ENCODE measurements at regions not wholly inside any gene's neighbourhood (a gene's known extent, or its start where the extent isn't known, plus 50 kb on each side); places are given as distances from the start of the nearest gene placed in this dataset.

DNA sequence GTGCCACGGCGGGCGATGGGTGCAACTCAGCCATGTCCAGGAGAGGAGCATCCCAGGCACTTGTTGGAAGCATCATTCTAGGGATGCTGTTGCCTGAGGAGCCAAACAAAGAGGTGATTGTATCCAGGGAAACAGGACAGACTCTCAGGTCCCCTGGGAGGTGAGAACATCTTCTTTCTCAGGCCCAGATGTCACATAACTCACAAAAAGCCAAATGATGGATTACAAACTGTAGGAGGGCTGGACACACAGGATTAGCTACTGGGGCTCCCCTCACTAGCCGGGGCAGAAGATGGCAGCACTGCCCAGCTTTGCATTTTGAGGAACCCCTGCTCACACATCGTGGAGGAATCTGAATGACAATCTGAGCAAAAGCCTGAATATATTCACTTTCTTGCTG is 64.7 kb upstream of the NFIL3 start:
- no peaks in the 10 kb centered on the region for H3K27me3 ChIP-seq
- TF ChIP-seq, protein P1, sequence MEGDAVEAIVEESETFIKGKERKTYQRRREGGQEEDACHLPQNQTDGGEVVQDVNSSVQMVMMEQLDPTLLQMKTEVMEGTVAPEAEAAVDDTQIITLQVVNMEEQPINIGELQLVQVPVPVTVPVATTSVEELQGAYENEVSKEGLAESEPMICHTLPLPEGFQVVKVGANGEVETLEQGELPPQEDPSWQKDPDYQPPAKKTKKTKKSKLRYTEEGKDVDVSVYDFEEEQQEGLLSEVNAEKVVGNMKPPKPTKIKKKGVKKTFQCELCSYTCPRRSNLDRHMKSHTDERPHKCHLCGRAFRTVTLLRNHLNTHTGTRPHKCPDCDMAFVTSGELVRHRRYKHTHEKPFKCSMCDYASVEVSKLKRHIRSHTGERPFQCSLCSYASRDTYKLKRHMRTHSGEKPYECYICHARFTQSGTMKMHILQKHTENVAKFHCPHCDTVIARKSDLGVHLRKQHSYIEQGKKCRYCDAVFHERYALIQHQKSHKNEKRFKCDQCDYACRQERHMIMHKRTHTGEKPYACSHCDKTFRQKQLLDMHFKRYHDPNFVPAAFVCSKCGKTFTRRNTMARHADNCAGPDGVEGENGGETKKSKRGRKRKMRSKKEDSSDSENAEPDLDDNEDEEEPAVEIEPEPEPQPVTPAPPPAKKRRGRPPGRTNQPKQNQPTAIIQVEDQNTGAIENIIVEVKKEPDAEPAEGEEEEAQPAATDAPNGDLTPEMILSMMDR (IDR thresholded peaks at IDR 0.05): no peak
- ATAC-seq: no peak

DNA sequence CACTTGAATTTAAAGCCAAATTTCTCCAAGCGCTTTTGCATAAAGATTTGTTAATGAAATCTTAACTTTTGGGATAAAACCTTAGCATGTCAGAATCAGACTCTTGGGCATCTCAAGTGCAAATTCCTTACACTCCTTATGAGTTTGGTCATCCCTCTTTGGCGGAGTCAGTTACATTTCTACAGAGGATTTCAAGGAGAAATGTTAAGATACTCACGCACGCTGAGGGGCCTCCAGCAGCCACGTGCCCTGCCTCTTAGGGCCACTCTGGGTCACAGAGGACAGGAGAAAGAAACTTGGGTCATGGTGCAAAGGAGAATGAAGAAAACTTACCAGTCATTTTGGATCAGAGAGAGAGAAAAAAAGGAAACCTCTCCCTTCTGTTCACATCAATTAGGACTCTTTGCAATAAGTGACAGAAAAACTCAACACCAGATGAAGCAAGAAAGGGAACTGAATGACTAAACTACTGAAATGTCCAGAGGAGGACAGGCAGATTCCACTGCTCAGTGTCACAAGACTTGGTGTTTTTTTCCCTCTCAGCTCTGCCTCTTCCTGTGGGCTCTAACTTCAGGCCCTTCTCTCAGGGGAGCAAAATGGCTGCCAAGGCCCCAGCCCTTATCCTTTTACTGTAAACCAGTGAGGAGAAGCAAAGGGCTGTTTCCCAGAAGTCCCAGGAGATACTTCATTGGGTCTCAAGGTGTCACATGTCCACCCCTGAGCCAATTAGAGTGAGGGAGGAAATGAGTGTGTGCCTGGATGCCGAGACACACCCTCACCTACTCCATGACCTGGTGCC is 63.3 kb upstream of the NFIL3 start:
- DNase-seq (no peak), ATAC-seq (peak; percentile 69)
- H3K36me3 ChIP-seq: no peaks in the 10 kb centered on the region
- H3K9me3 ChIP-seq: no peaks in the 10 kb centered on the region
- intact Hi-C loops (cut with DNase I): no loop called here
- no peaks in the 10 kb centered on the region for H3K4me1 ChIP-seq
- H3K4me3 ChIP-seq: no peak overlapping the region
- TF ChIP-seq, protein P1 (IDR thresholded peaks at IDR 0.05): no peak
- no peaks in the 10 kb centered on the region for H3K27me3 ChIP-seq
- no peak overlapping the region for H3K27ac ChIP-seq

More for the DNA sequence above, 64.7 kb upstream of the NFIL3 start:
- Histone ChIP-seq H3K4me1 (no peaks in the 10 kb centered on the region), H3K36me3 (no peaks in the 10 kb centered on the region), H3K4me3 (no peak overlapping the region), H3K27ac (no peak overlapping the region), H3K9me3 (no peaks in the 10 kb centered on the region)
- intact Hi-C loops (cut with DNase I): no loop called here
- DNase-seq: no peak

DNA sequence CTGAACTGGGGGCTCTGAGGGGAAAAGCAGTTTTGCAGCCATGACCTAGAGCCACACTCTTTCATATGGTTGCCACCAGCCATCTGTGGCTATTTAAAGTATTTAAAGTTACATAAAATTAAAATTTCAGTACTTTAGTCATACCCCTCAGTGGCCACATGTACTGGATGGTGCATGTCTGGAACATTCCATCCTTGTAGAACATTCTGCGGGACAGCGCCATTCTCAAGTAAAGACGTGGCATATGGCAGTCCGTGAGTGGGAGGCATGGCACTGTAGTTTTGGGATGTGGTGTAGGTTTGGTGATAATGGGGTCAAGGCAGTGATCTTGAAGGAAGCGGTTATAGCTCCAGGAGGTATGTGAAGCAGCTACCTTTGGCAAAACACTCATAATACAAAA is 61.4 kb upstream of the NFIL3 start:
- ATAC-seq: no peak
- Histone ChIP-seq H3K4me1 (no peaks in the 10 kb centered on the region), H3K9me3 (no peaks in the 10 kb centered on the region), H3K36me3 (no peaks in the 10 kb centered on the region), H3K27me3 (no peaks in the 10 kb centered on the region), H3K4me3 (no peak overlapping the region), H3K27ac (no peak overlapping the region)
- TF ChIP-seq, protein P1 (IDR thresholded peaks at IDR 0.05): no peak
- intact Hi-C loops (cut with DNase I): no loop called here
- no peak for DNase-seq

DNA sequence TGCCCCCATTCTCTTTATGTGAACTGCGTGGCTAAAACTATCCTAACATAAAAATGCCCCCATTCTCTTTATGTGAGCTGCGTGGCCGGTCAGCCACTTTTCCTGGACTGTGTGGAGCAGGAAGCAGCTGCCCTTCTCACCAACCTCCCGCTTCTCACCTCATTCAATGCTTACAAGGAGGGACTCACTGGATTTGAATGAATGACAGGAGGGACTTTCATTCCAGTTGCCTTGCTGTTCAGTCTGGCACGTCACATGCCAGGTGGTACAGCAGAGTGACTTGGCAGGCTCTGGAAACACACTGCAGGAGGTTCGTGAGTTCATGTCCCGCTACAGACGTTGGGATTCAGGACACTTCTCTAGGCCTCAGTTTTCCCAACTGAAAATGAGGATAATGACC is 60.2 kb upstream of the NFIL3 start:
- Histone ChIP-seq H3K27me3 (no peaks in the 10 kb centered on the region), H3K4me1 (no peaks in the 10 kb centered on the region), H3K27ac (no peak overlapping the region), H3K36me3 (no peaks in the 10 kb centered on the region), H3K4me3 (no peak overlapping the region), H3K9me3 (no peaks in the 10 kb centered on the region)
- intact Hi-C loops (cut with DNase I): no loop called here
- no peak for ATAC-seq
- TF ChIP-seq, protein P1 (IDR thresholded peaks at IDR 0.05): no peak
- DNase-seq: no peak

DNA sequence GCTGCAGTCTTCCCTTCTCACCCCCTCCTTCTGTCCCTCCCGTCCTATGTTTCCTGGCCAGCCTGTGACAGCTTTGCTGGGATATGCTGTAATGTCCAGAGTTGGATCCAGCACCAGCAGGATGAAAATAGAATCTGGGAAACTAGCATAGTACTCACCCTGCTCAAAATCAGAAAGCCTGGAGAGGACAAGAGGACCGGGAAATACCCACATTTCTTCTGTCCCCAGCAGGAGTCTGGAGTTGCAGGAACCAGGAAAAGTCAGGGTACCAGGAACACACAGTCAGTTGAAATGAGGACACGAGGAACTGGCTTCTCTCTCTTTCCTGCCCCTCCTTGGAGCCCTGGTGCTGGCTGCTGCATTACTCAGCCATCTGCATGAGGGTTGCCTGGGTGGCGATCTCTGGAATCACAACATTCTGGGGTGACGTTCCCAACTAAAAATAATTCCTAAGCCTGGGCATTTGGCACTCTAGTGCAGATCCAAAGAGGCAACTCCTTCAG is 59.6 kb upstream of the NFIL3 start:
- Histone ChIP-seq H3K4me1 (no peaks in the 10 kb centered on the region), H3K9me3 (no peaks in the 10 kb centered on the region), H3K27me3 (no peaks in the 10 kb centered on the region), H3K4me3 (no peak overlapping the region), H3K36me3 (no peaks in the 10 kb centered on the region), H3K27ac (peak overlapping the region in 1 of 2 donors; percentile 4)
- peak; percentile 44 for ATAC-seq
- TF ChIP-seq, protein P1 (IDR thresholded peaks at IDR 0.05): no peak
- no peak for DNase-seq
- intact Hi-C loops (cut with DNase I): no loop called here

Data from left lung (tissue), 4 donors.